DND-41 (cell line): ENCODE measurements at regions not wholly inside any gene's neighbourhood (a gene's known extent, or its start where the extent isn't known, plus 50 kb on each side); places are given as distances from the start of the nearest gene placed in this dataset.

Source experiments
- EZH2 ChIP-seq: IDR thresholded peaks from 3 replicates; pipeline ENCODE4 v1.6.1; 2012; ENCODE audit warnings: borderline replicate concordance, low read depth, mild to moderate bottlenecking, moderate library complexity, low read length, inconsistent platforms; ENCODE audit not compliant: severe bottlenecking
- TF ChIP-seq, protein P1 (sequence below): IDR thresholded peaks from 2 replicates; pipeline ENCODE4 v1.5.1; 2012; ENCODE audit warnings: borderline replicate concordance, low read length, moderate library complexity, mild to moderate bottlenecking; ENCODE audit not compliant: poor library complexity, severe bottlenecking; ENCODE audit errors: extremely low read depth

GRCh38 chr6:51153109-51153508 is 334.4 kb downstream of the TFAP2B start:
- TF ChIP-seq, protein P1, sequence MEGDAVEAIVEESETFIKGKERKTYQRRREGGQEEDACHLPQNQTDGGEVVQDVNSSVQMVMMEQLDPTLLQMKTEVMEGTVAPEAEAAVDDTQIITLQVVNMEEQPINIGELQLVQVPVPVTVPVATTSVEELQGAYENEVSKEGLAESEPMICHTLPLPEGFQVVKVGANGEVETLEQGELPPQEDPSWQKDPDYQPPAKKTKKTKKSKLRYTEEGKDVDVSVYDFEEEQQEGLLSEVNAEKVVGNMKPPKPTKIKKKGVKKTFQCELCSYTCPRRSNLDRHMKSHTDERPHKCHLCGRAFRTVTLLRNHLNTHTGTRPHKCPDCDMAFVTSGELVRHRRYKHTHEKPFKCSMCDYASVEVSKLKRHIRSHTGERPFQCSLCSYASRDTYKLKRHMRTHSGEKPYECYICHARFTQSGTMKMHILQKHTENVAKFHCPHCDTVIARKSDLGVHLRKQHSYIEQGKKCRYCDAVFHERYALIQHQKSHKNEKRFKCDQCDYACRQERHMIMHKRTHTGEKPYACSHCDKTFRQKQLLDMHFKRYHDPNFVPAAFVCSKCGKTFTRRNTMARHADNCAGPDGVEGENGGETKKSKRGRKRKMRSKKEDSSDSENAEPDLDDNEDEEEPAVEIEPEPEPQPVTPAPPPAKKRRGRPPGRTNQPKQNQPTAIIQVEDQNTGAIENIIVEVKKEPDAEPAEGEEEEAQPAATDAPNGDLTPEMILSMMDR: no peak
- TF ChIP-seq EZH2: no peak
